Muscle of arm (tissue), 1 donor: ENCODE measurements at regions not wholly inside any gene's neighbourhood (a gene's known extent, or its start where the extent isn't known, plus 50 kb on each side); places are given as distances from the start of the nearest gene placed in this dataset.
"Not testable (repeated sequence)": the region's sequence is repeated elsewhere in the genome, so short reads cannot be mapped to it uniquely, and the experiment has no call there.

Experiments
- DNase-seq: peaks from one replicate; pipeline ENCODE4 v3.0.0-alpha.2; 2013

GRCh38 chr9:85880507-85880906 lies 60.4 kb upstream of the NAA35 start:
- DNase-seq: not testable (repeated sequence)

DNA sequence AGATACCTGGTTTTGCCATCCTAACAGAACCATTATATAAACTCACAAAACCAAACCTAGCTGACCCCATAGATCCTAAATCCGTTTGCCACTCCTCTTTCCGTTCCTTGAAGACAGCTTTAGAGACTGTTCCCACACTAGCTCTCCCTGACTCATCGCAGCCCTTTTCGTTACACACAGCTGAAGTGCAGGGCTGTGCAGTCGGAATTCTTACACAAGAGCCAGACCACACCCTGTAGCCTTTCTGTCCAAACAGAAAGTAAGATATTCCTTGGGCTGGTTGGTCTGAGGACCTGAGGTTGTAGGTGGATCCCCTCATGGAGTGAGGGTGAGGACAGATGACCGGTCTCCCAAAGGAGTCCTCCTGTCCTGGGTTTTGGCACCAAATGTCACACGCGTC lies 56.7 kb upstream of the NAA35 start:
- no peak for DNase-seq

GRCh38 chr9:85890962-85891361 lies 50.0 kb upstream of the NAA35 start:
- DNase-seq: no peak
